ENCODE measurements at regions not wholly inside any gene's neighbourhood (a gene's known extent, or its start where the extent isn't known, plus 50 kb on each side); places are given as distances from the start of the nearest gene placed in this dataset.

DNA sequence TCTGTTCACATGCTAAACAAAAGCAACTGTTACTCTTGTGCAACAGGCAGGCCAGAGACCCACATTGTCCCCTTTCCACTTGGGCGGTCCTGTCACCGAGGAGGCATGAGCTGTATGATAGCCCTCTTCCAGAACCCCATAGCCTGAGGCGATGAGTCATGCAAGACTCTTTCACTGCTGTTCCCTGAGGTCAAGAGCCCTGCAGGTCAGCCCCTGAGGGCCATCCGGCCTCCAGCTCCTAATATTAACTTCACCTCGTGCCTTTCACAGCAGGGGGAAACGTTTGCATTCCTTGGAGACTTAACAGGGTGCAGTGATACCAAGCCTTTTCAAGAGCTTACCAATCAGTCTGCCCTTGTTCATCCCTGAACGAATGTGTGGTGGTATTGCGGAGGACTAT, 253.3 kb upstream of the ECI2 start:
- TF ChIP-seq MYC (IDR thresholded peaks at IDR 0.05; ENCODE audit: low read depth, low read length), result no peak
- TF ChIP-seq, protein P1, sequence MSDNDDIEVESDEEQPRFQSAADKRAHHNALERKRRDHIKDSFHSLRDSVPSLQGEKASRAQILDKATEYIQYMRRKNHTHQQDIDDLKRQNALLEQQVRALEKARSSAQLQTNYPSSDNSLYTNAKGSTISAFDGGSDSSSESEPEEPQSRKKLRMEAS (IDR thresholded peaks at IDR 0.05; ENCODE audit: low read depth, low read length), result no peak
- TF ChIP-seq, protein P2, sequence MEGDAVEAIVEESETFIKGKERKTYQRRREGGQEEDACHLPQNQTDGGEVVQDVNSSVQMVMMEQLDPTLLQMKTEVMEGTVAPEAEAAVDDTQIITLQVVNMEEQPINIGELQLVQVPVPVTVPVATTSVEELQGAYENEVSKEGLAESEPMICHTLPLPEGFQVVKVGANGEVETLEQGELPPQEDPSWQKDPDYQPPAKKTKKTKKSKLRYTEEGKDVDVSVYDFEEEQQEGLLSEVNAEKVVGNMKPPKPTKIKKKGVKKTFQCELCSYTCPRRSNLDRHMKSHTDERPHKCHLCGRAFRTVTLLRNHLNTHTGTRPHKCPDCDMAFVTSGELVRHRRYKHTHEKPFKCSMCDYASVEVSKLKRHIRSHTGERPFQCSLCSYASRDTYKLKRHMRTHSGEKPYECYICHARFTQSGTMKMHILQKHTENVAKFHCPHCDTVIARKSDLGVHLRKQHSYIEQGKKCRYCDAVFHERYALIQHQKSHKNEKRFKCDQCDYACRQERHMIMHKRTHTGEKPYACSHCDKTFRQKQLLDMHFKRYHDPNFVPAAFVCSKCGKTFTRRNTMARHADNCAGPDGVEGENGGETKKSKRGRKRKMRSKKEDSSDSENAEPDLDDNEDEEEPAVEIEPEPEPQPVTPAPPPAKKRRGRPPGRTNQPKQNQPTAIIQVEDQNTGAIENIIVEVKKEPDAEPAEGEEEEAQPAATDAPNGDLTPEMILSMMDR (IDR thresholded peaks at IDR 0.05; ENCODE audit: low read depth, low read length), result no peak
- TF ChIP-seq POLR2A (IDR thresholded peaks at IDR 0.05; ENCODE audit: extremely low read depth, insufficient read length), result no peak
- H3K4me3 ChIP-seq (ENCODE audit: low read depth, low read length), result no peak overlapping the region
- no peak for DNase-seq (ENCODE audit: low read depth)

DNA sequence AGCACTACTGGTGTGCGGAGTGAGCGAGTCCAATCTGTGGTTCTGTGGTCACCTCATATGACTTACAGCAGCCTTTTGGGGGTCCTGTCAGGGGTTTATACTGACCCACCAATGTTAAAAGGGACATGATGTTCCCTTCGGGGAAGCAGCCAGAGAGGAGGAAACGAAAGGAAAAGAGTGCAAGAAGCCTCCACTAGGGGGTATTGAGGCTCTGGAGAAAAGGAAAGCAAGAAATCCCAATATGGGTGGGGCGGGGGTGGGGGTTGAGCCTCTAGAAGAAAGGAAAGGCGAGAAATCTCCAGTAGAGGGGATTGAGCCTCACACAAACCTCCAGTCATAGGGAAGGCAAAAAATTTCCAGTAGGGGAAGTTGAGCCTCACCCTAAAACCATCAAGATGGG, 249.3 kb upstream of the ECI2 start:
- no peak for TF ChIP-seq POLR2A (IDR thresholded peaks at IDR 0.05; ENCODE audit: extremely low read depth, insufficient read length)
- TF ChIP-seq, protein P2 (IDR thresholded peaks at IDR 0.05; ENCODE audit: low read depth, low read length), result no peak
- TF ChIP-seq, protein P1 (IDR thresholded peaks at IDR 0.05; ENCODE audit: low read depth, low read length), result no peak
- H3K4me3 ChIP-seq (ENCODE audit: low read depth, low read length), result no peak overlapping the region
- no peak for DNase-seq (ENCODE audit: low read depth)

DNA sequence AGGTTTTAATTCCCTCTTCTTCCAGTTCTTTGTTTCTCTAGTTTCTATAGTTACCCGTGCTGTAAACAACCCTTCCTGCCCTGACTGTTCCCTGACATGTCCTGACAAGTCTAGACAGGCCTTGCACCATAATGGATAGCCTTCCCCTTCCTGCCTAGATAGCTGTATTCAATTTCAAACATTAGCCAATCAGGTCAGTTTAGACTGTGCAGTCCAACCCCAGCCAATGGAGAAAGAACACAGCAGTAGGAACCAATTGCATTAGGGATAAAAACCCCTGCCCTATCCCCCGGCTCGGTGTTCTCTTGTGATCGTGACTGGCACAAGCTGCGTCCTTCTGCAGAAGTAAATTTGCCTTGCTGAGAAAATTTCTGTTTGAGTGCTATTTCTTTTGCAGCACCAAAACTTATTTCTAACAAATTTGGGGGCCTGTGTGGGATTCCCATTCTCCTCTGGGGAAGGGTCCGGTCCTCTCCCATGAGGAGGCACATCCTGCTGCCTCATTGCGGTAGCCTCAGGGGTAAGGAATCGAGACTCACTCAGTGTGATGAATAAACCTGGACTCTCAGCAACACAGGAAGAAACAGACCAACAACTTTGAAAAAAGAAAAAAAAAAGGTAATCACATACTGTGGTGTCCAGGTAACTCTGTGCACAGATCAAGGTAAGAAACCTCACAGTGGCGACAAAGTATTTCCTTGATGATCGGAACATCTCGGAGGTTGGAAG, 248.7 kb upstream of the ECI2 start:
- no peak for DNase-seq (ENCODE audit: low read depth)
- no peak for TF ChIP-seq POLR2A (IDR thresholded peaks at IDR 0.05; ENCODE audit: extremely low read depth, insufficient read length)
- TF ChIP-seq, protein P2 (IDR thresholded peaks at IDR 0.05; ENCODE audit: low read depth, low read length), result no peak
- no peak overlapping the region for H3K4me3 ChIP-seq (ENCODE audit: low read depth, low read length)

DNA sequence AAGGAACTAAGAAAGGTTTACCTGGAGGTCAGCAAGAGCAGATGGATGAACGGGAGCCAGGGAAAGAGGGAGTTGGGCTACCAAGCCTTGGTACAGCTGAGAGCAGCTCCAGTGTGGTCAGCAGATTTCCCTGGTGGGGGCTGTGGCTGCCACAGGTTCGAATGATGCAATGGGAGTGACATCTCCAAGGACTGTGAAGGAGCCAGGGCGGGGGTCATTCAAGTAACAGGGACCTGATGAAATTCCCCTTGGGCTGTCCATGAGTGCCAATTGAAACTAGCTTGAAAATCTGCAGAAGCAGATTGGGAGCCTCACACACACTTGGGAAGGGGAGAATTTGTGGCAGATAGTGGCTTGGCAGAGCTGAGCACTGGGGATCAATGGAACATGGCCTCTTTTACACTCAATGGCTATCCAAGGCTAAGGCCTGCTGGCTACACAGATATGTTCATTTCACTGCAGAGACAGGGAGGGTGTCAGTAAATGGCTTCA, 247.0 kb upstream of the ECI2 start:
- H3K4me3 ChIP-seq (ENCODE audit: low read depth, low read length), result no peak overlapping the region
- TF ChIP-seq, protein P2 (IDR thresholded peaks at IDR 0.05; ENCODE audit: low read depth, low read length), result no peak
- DNase-seq (ENCODE audit: low read depth), result no peak

DNA sequence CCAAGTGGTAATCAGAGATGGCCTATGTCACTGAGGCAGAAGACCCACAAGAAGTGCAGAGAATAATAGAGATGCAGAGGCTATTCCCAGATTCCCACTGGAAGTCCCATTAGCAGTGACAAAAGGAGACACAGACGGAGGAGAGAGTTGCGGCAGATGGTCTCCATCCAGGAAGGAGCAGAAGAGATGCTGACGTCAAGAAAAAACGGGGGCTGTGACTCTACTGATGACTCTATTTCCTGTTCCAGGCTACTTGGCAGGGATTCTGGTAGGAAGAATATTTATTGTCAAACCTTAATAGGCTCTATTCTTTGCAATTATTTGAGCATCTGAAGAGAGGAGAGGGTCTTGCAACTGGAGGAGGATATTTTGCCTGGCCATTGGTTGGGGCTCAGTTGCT, 246.0 kb upstream of the ECI2 start:
- H3K4me3 ChIP-seq (ENCODE audit: low read depth, low read length), result no peak overlapping the region
- DNase-seq (ENCODE audit: low read depth), result no peak
- TF ChIP-seq, protein P1 (IDR thresholded peaks at IDR 0.05; ENCODE audit: low read depth, low read length), result no peak
- TF ChIP-seq, protein P2 (IDR thresholded peaks at IDR 0.05; ENCODE audit: low read depth, low read length), result no peak
- TF ChIP-seq MYC (IDR thresholded peaks at IDR 0.05; ENCODE audit: low read depth, low read length) (no peak), POLR2A (IDR thresholded peaks at IDR 0.05; ENCODE audit: extremely low read depth, insufficient read length) (no peak)

DNA sequence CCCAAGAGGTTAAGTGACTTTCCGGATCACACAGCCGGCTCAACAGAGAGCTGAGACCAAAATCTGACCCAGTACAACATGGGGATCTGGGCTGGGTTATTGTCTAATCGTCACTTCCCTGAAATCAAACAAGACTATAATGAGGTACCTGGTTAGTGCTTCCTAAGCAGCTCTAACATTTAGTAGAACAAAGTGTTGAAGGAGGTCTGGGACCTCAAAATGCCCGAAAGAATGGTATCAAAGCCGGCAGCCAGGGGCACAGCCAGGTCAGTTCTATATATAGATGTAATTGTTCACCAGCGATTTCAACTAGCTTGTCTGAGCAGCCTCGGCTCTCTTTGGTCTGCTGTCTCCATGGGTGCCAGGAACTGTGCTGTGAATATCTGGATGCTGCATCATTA, 245.5 kb upstream of the ECI2 start:
- DNase-seq (ENCODE audit: low read depth), result no peak
- H3K4me3 ChIP-seq (ENCODE audit: low read depth, low read length), result no peak overlapping the region
- TF ChIP-seq POLR2A (IDR thresholded peaks at IDR 0.05; ENCODE audit: extremely low read depth, insufficient read length), result no peak
- TF ChIP-seq, protein P1 (IDR thresholded peaks at IDR 0.05; ENCODE audit: low read depth, low read length), result no peak
